RWPE2 (cell line): ENCODE measurements at regions not wholly inside any gene's neighbourhood (a gene's known extent, or its start where the extent isn't known, plus 50 kb on each side); places are given as distances from the start of the nearest gene placed in this dataset.

Experiments
- ATAC-seq: fragments of 200-7000 bp; cut with Tn5 transposase; 3 replicates; pipeline ENCODE4 v1.9.1; 2021; ENCODE audit warnings: low read depth
- DNase-seq: peaks from one replicate; pipeline ENCODE4 v3.0.0-alpha.2; 2020; ENCODE audit warnings: low spot score
- H3K27ac ChIP-seq: fragments of 450-650 bp; 2 replicates; pipeline ENCODE4 v1.5.1; 2017; ENCODE audit warnings: mild to moderate bottlenecking; ENCODE audit not compliant: poor library complexity, severe bottlenecking
- H3K27me3 ChIP-seq: fragments of 250-450 bp; sonication (Bioruptor Pico); 2 replicates; pipeline ENCODE4 v1.5.1; 2021; ENCODE audit warnings: mild to moderate bottlenecking, moderate library complexity; ENCODE audit not compliant: insufficient read depth, poor library complexity, severe bottlenecking
- H3K36me3 ChIP-seq: fragments of 250-450 bp; sonication (Bioruptor Pico); 2 replicates; pipeline ENCODE4 v1.5.1; 2020; ENCODE audit warnings: low read depth, mild to moderate bottlenecking, moderate library complexity
- H3K4me1 ChIP-seq: fragments of 250-450 bp; sonication (Bioruptor Pico); 2 replicates; pipeline ENCODE4 v1.5.1; 2021; ENCODE audit warnings: mild to moderate bottlenecking, moderate library complexity; ENCODE audit not compliant: insufficient read depth, poor library complexity, severe bottlenecking
- H3K4me3 ChIP-seq: fragments of 250-450 bp; sonication (Bioruptor Pico); 2 replicates; pipeline ENCODE4 v1.5.1; 2021; ENCODE audit warnings: mild to moderate bottlenecking, moderate library complexity; ENCODE audit not compliant: severe bottlenecking
- H3K9me3 ChIP-seq: fragments of 250-450 bp; sonication (Bioruptor Pico); 2 replicates; pipeline ENCODE4 v1.5.1; 2021; ENCODE audit warnings: mild to moderate bottlenecking, moderate library complexity; ENCODE audit not compliant: severe bottlenecking
- TF ChIP-seq, protein P1 (sequence below): fragments of 450-650 bp; IDR thresholded peaks from one replicate; pipeline ENCODE4 v1.5.1; 2017; ENCODE audit warnings: mild to moderate bottlenecking, moderate library complexity; ENCODE audit not compliant: poor library complexity, severe bottlenecking

GRCh38 chr2:15855766-15856260, 84.5 kb upstream of the MYCN start:
- H3K36me3 ChIP-seq: no peaks in the 10 kb centered on the region
- H3K27ac ChIP-seq: no peak overlapping the region
- TF ChIP-seq, protein P1, sequence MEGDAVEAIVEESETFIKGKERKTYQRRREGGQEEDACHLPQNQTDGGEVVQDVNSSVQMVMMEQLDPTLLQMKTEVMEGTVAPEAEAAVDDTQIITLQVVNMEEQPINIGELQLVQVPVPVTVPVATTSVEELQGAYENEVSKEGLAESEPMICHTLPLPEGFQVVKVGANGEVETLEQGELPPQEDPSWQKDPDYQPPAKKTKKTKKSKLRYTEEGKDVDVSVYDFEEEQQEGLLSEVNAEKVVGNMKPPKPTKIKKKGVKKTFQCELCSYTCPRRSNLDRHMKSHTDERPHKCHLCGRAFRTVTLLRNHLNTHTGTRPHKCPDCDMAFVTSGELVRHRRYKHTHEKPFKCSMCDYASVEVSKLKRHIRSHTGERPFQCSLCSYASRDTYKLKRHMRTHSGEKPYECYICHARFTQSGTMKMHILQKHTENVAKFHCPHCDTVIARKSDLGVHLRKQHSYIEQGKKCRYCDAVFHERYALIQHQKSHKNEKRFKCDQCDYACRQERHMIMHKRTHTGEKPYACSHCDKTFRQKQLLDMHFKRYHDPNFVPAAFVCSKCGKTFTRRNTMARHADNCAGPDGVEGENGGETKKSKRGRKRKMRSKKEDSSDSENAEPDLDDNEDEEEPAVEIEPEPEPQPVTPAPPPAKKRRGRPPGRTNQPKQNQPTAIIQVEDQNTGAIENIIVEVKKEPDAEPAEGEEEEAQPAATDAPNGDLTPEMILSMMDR: no peak
- no peaks in the 10 kb centered on the region for H3K4me1 ChIP-seq
- no peak overlapping the region for H3K4me3 ChIP-seq
- H3K9me3 ChIP-seq: no peaks in the 10 kb centered on the region
- DNase-seq (no peak), ATAC-seq (no peak)
- H3K27me3 ChIP-seq: no peaks in the 10 kb centered on the region

- H3K4me1 ChIP-seq: no peaks in the 10 kb centered on the region
- DNase-seq: no peak
- no peak for ATAC-seq
- H3K27me3 ChIP-seq: no peaks in the 10 kb centered on the region
- H3K27ac ChIP-seq: no peak overlapping the region
- TF ChIP-seq, protein P1: no peak
- H3K9me3 ChIP-seq: no peaks in the 10 kb centered on the region
- H3K4me3 ChIP-seq: no peak overlapping the region
- H3K36me3 ChIP-seq: no peaks in the 10 kb centered on the region
Observed at GRCh38 chr2:15856318-15856717, 84.0 kb upstream of the MYCN start.

DNA sequence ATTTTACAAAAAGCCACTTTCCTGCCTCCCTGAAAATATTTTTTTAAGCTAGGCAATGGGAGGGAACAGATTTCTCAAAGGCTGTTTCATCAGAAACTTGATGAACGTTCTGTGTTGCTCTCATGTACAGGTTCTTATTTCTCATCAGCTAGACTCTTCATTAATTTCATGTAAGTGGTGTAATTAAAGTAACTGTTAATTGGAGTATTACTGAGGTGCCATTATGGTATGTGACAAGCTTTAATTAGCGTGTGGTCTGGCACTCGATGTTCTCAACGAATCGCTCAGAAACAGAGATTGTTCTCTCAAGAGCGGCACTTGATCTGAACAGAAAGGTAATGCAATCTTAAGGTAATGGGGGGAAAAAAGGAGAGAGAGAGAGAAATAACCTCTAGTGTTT, 81.9 kb upstream of the MYCN start:
- H3K4me1 ChIP-seq: no peaks in the 10 kb centered on the region
- H3K36me3 ChIP-seq: no peaks in the 10 kb centered on the region
- no peaks in the 10 kb centered on the region for H3K27me3 ChIP-seq
- TF ChIP-seq, protein P1: no peak
- H3K9me3 ChIP-seq: no peaks in the 10 kb centered on the region
- no peak overlapping the region for H3K4me3 ChIP-seq
- ATAC-seq (no peak), DNase-seq (no peak)
- no peak overlapping the region for H3K27ac ChIP-seq

- DNase-seq: no peak
- H3K36me3 ChIP-seq: no peaks in the 10 kb centered on the region
Observed at GRCh38 chr2:15860051-15860663, 80.2 kb upstream of the MYCN start.

GRCh38 chr2:15860760-15861159, 79.6 kb upstream of the MYCN start:
- TF ChIP-seq, protein P1: no peak
- Histone ChIP-seq H3K36me3 (no peaks in the 10 kb centered on the region), H3K4me1 (no peaks in the 10 kb centered on the region), H3K27me3 (no peaks in the 10 kb centered on the region), H3K4me3 (no peak overlapping the region), H3K9me3 (no peaks in the 10 kb centered on the region), H3K27ac (no peak overlapping the region)
- no peak for ATAC-seq
- no peak for DNase-seq

More at GRCh38 chr2:15860051-15860663, 80.2 kb upstream of the MYCN start:
- Histone ChIP-seq H3K27me3 (no peaks in the 10 kb centered on the region), H3K4me1 (no peaks in the 10 kb centered on the region), H3K9me3 (no peaks in the 10 kb centered on the region), H3K4me3 (no peak overlapping the region), H3K27ac (no peak overlapping the region)
- no peak for ATAC-seq
- TF ChIP-seq, protein P1: no peak
